ENCODE measurements at regions not wholly inside any gene's neighbourhood (a gene's known extent, or its start where the extent isn't known, plus 50 kb on each side); places are given as distances from the start of the nearest gene placed in this dataset.

- Histone ChIP-seq H3K4me1 (ENCODE audit: low read depth, poor library complexity, severe bottlenecking) (no peaks in the 10 kb centered on the region), H3K4me3 (IDR thresholded peaks at IDR 0.05; ENCODE audit: insufficient read depth, low read depth, low read length) (no peak overlapping the region), H3K79me2 (ENCODE audit: insufficient read depth, low read depth) (no peaks in the 10 kb centered on the region), H3K27me3 (ENCODE audit: insufficient read depth, low read depth) (no peaks in the 10 kb centered on the region), H4K20me1 (ENCODE audit: insufficient read depth) (no peaks in the 10 kb centered on the region), H2AFZ (ENCODE audit: low read depth) (no peak overlapping the region), H3K27ac (no peak overlapping the region), H3K9ac (no peak overlapping the region), H3K4me2 (no peak overlapping the region), H3K36me3 (ENCODE audit: insufficient read depth) (no peaks in the 10 kb centered on the region)
- TF ChIP-seq CTCF (conservative IDR thresholded peaks at IDR 0.05; ENCODE audit: low read depth, low read length): no peak
Measured at GRCh38 chr13:79782541-79783205, 301.7 kb downstream of the NDFIP2 start.

GRCh38 chr13:79781829-79782540, 301.0 kb downstream of the NDFIP2 start:
- H3K4me3 ChIP-seq (IDR thresholded peaks at IDR 0.05; ENCODE audit: insufficient read depth, low read depth, low read length): no peak overlapping the region
- H3K4me1 ChIP-seq (ENCODE audit: low read depth, poor library complexity, severe bottlenecking): no peaks in the 10 kb centered on the region
- no peak overlapping the region for H2AFZ ChIP-seq (ENCODE audit: low read depth)
- no peak overlapping the region for H3K9ac ChIP-seq
- H3K4me2 ChIP-seq: no peak overlapping the region
- H3K36me3 ChIP-seq (ENCODE audit: insufficient read depth): no peaks in the 10 kb centered on the region
- no peaks in the 10 kb centered on the region for H3K27me3 ChIP-seq (ENCODE audit: insufficient read depth, low read depth)
- no peak for TF ChIP-seq CTCF (conservative IDR thresholded peaks at IDR 0.05; ENCODE audit: low read depth, low read length)
- no peaks in the 10 kb centered on the region for H4K20me1 ChIP-seq (ENCODE audit: insufficient read depth)
- H3K27ac ChIP-seq: no peak overlapping the region
- no peaks in the 10 kb centered on the region for H3K79me2 ChIP-seq (ENCODE audit: insufficient read depth, low read depth)

- no peaks in the 10 kb centered on the region for H3K36me3 ChIP-seq (ENCODE audit: insufficient read depth)
- no peak for TF ChIP-seq CTCF (conservative IDR thresholded peaks at IDR 0.05; ENCODE audit: low read depth, low read length)
- H2AFZ ChIP-seq (ENCODE audit: low read depth): no peak overlapping the region
- no peak overlapping the region for H3K4me3 ChIP-seq (IDR thresholded peaks at IDR 0.05; ENCODE audit: insufficient read depth, low read depth, low read length)
- no peak overlapping the region for H3K9ac ChIP-seq
- H3K79me2 ChIP-seq (ENCODE audit: insufficient read depth, low read depth): no peaks in the 10 kb centered on the region
- no peak overlapping the region for H3K27ac ChIP-seq
- H3K4me2 ChIP-seq: no peak overlapping the region
- no peaks in the 10 kb centered on the region for H4K20me1 ChIP-seq (ENCODE audit: insufficient read depth)
- no peaks in the 10 kb centered on the region for H3K4me1 ChIP-seq (ENCODE audit: low read depth, poor library complexity, severe bottlenecking)
- H3K27me3 ChIP-seq (ENCODE audit: insufficient read depth, low read depth): no peaks in the 10 kb centered on the region
Measured at GRCh38 chr13:79780240-79780639, 299.3 kb downstream of the NDFIP2 start.

- Histone ChIP-seq H3K4me2 (no peak overlapping the region), H3K79me2 (ENCODE audit: insufficient read depth, low read depth) (no peaks in the 10 kb centered on the region), H4K20me1 (ENCODE audit: insufficient read depth) (no peaks in the 10 kb centered on the region), H2AFZ (ENCODE audit: low read depth) (no peak overlapping the region), H3K9ac (no peak overlapping the region), H3K4me1 (ENCODE audit: low read depth, poor library complexity, severe bottlenecking) (no peaks in the 10 kb centered on the region), H3K36me3 (ENCODE audit: insufficient read depth) (no peaks in the 10 kb centered on the region), H3K4me3 (IDR thresholded peaks at IDR 0.05; ENCODE audit: insufficient read depth, low read depth, low read length) (no peak overlapping the region), H3K27me3 (ENCODE audit: insufficient read depth, low read depth) (no peaks in the 10 kb centered on the region), H3K27ac (no peak overlapping the region)
- no peak for TF ChIP-seq CTCF (conservative IDR thresholded peaks at IDR 0.05; ENCODE audit: low read depth, low read length)
Measured at GRCh38 chr13:79779761-79780160, 298.8 kb downstream of the NDFIP2 start.
